Neuronal stem cell (in vitro differentiated cells): ENCODE measurements at regions not wholly inside any gene's neighbourhood (a gene's known extent, or its start where the extent isn't known, plus 50 kb on each side); places are given as distances from the start of the nearest gene placed in this dataset.

Experiments
- DNase-seq: peaks from one replicate; pipeline ENCODE4 v3.0.0-alpha.2; 2013; ENCODE audit warnings: low spot score
- H2AFZ ChIP-seq: one replicate; pipeline ENCODE4 v1.6.1; 2013; ENCODE audit warnings: mild to moderate bottlenecking, low read length, inconsistent platforms
- H2AK5ac ChIP-seq: 2 replicates; pipeline ENCODE4 v1.6.1; 2013; ENCODE audit warnings: low read depth, mild to moderate bottlenecking, inconsistent platforms, low read length, moderate library complexity, mixed read lengths
- H2BK120ac ChIP-seq: 2 replicates; pipeline ENCODE4 v1.6.1; 2013; ENCODE audit warnings: low read depth, mild to moderate bottlenecking, inconsistent platforms, low read length, moderate library complexity, mixed read lengths
- H2BK12ac ChIP-seq: one replicate; pipeline ENCODE4 v1.6.1; 2013; ENCODE audit warnings: low read length, inconsistent platforms
- H2BK15ac ChIP-seq: 2 replicates; pipeline ENCODE4 v1.6.1; 2013; ENCODE audit warnings: mild to moderate bottlenecking, low read length, inconsistent platforms, mixed read lengths
- H2BK5ac ChIP-seq: one replicate; pipeline ENCODE4 v1.6.1; 2013; ENCODE audit warnings: inconsistent platforms, mild to moderate bottlenecking, low read length, moderate library complexity
- H3K14ac ChIP-seq: one replicate; pipeline ENCODE4 v1.6.1; 2013; ENCODE audit warnings: low read length, inconsistent platforms
- H3K18ac ChIP-seq: 2 replicates; pipeline ENCODE4 v1.6.1; 2013; ENCODE audit warnings: low read length, inconsistent platforms
- H3K23ac ChIP-seq: 2 replicates; pipeline ENCODE4 v1.6.1; 2013; ENCODE audit warnings: low read depth, mild to moderate bottlenecking, mixed read lengths, low read length, inconsistent platforms; ENCODE audit not compliant: poor library complexity
- H3K27ac ChIP-seq: replicated peaks from 3 replicates; pipeline ENCODE4 v1.5.1; 2013; ENCODE audit warnings: low read length, inconsistent platforms
- H3K27me3 ChIP-seq, 3 experiments: 2 replicates each; pipeline ENCODE4 v1.6.1; 2013; ENCODE audit warnings: low read length in 3 of 3, mild to moderate bottlenecking in 2 of 3, inconsistent platforms in 1 of 3, low read depth in 1 of 3, mixed read lengths in 1 of 3, moderate library complexity in 1 of 3; ENCODE audit not compliant: control insufficient read depth in 3 of 3, insufficient read depth in 3 of 3
- H3K36me3 ChIP-seq, 2 donors: replicated peaks in 1 of 2; 2 replicates each; pipeline ENCODE4 v1.6.1; 2013; ENCODE audit warnings: low read length in 2 of 2; ENCODE audit not compliant: control insufficient read depth in 2 of 2, insufficient read depth in 2 of 2
- H3K4ac ChIP-seq: 2 replicates; pipeline ENCODE4 v1.6.1; 2013; ENCODE audit warnings: inconsistent platforms, mild to moderate bottlenecking, low read length, moderate library complexity
- H3K4me1 ChIP-seq, 2 donors: 1 replicate in 1 of 2; 2 replicates in 1 of 2; pipeline ENCODE4 v1.6.1; 2013; ENCODE audit warnings: low read length in 2 of 2, low read depth in 1 of 2; ENCODE audit not compliant: control insufficient read depth in 2 of 2, insufficient read depth in 1 of 2
- H3K4me2 ChIP-seq: one replicate; pipeline ENCODE4 v1.6.1; 2013; ENCODE audit warnings: mild to moderate bottlenecking, low read length, inconsistent platforms; ENCODE audit not compliant: insufficient read depth, poor library complexity, severe bottlenecking
- H3K4me3 ChIP-seq, 2 donors: 2 replicates each; pipeline ENCODE4 v1.5.1; 2013; ENCODE audit warnings: low read length in 2 of 2, mild to moderate bottlenecking in 2 of 2, inconsistent platforms in 1 of 2, moderate library complexity in 1 of 2
- H3K79me1 ChIP-seq: one replicate; pipeline ENCODE4 v1.6.1; 2013; ENCODE audit warnings: low read depth, mild to moderate bottlenecking, inconsistent platforms, low read length, moderate library complexity
- H3K9ac ChIP-seq: one replicate; pipeline ENCODE4 v1.6.1; 2013; ENCODE audit warnings: mild to moderate bottlenecking, low read depth, low read length, inconsistent platforms; ENCODE audit not compliant: poor library complexity
- H3K9me3 ChIP-seq, 2 donors: replicated peaks in 1 of 2; 2 replicates each; pipeline versions ENCODE3 to v1.6.1; 2013; ENCODE audit warnings: low read length in 2 of 2, mild to moderate bottlenecking in 2 of 2, inconsistent platforms in 1 of 2, low read depth in 1 of 2, mixed read lengths in 1 of 2, moderate library complexity in 1 of 2; ENCODE audit not compliant: control insufficient read depth in 2 of 2, insufficient read depth in 1 of 2
- H4K8ac ChIP-seq: one replicate; pipeline ENCODE4 v1.6.1; 2013; ENCODE audit warnings: low read depth, mild to moderate bottlenecking, inconsistent platforms, low read length, moderate library complexity
- H4K91ac ChIP-seq: one replicate; pipeline ENCODE4 v1.6.1; 2013; ENCODE audit warnings: low read length, low read depth, mild to moderate bottlenecking, inconsistent platforms; ENCODE audit not compliant: poor library complexity
- WGBS, 2 donors: extraction: QIAGEN DNeasy Blood & Tissue Kit; methylation state at CpG; one replicate each; pipeline ENCODE4 v1.1.7; 2013; ENCODE audit warnings: missing lambda C conversion rate in 2 of 2, mixed read lengths in 1 of 2; ENCODE audit not compliant: insufficient read length in 2 of 2, insufficient replicate concordance in 1 of 2; ENCODE audit errors: extremely low coverage in 2 of 2; 5-methylcytosine and 5-hydroxymethylcytosine counted together

DNA sequence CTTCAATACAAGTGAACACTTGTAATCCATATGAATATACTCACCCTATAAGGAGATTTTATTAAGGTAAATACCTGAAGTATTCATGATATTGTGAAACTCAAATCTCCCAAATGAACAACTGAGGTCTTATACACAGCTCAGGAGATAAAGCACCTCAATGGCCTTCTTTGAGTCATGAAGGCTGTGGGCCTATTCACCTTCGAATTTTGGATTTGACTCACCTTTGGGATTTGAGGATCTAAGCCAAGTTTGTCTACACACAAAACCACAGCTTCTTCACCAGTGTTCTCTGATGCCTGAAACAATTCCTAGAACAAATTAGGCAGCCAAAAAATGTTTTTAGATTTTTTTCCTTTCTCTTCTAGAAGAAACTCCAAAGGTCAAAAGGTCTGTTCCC is 194.1 kb downstream of the NUAK1 start:
- Histone ChIP-seq H3K27me3 (no peaks in the 10 kb centered on the region), H3K79me1 (no peaks in the 10 kb centered on the region), H3K18ac (no peak overlapping the region), H3K23ac (no peak overlapping the region), H4K8ac (no peak overlapping the region), H3K4me3 (no peak overlapping the region), H3K4ac (no peak overlapping the region), H2BK120ac (no peak overlapping the region), H3K9me3 (peaks cover 0 to 10% of the 10 kb centered on the region in 2 donors), H2AFZ (no peak overlapping the region), H3K27ac (no peak overlapping the region), H3K4me2 (no peak overlapping the region), H3K36me3 (no peaks in the 10 kb centered on the region), H2BK12ac (no peak overlapping the region), H3K14ac (no peak overlapping the region), H2BK5ac (no peak overlapping the region), H3K9ac (no peak overlapping the region), H4K91ac (no peak overlapping the region), H2AK5ac (no peak overlapping the region), H3K4me1 (no peaks in the 10 kb centered on the region), H2BK15ac (no peak overlapping the region)
- DNase-seq: no peak
- no CpG with 5 or more reads among the region's 1 CpG for WGBS, 2 donors

DNA sequence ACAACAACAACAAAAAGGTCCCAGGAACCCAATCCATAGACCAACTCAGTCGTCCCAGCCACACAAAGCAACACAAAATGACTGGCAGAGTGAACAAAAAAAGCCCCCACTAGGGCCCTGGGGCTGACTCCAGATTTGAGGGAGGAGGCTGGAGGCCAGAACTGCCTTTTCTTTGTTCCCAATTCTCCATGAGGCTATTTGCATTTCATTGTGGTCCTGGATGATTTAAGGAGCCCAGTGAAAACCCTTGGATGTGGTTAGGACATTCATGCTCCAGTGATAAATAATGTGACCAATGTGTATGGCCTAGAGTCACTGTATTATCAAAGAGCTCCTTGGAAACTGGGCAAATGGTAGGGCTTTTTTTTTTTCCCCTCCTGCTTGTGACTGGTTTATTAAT is 192.9 kb downstream of the NUAK1 start:
- peak overlapping the region; percentile 51 for H2AFZ ChIP-seq
- no peak overlapping the region for H2AK5ac ChIP-seq
- no peak for DNase-seq
- H4K91ac ChIP-seq: no peak overlapping the region
- no peak overlapping the region for H3K18ac ChIP-seq
- H2BK5ac ChIP-seq: no peak overlapping the region
- no peak overlapping the region for H3K4me2 ChIP-seq
- H2BK120ac ChIP-seq: no peak overlapping the region
- H3K27me3 ChIP-seq: no peaks in the 10 kb centered on the region
- no peak overlapping the region for H3K14ac ChIP-seq
- H3K23ac ChIP-seq: no peak overlapping the region
- no peak overlapping the region for H4K8ac ChIP-seq
- no peak overlapping the region for H3K27ac ChIP-seq
- WGBS, 2 donors: no CpG with 5 or more reads among the region's 1 CpG
- H2BK15ac ChIP-seq: no peak overlapping the region
- no peak overlapping the region for H3K9ac ChIP-seq
- H3K79me1 ChIP-seq: no peaks in the 10 kb centered on the region
- H3K9me3 ChIP-seq: peaks cover 0 to 10% of the 10 kb centered on the region in 2 donors
- H3K4ac ChIP-seq: no peak overlapping the region
- H3K4me3 ChIP-seq: no peak overlapping the region
- no peak overlapping the region for H2BK12ac ChIP-seq
- H3K36me3 ChIP-seq: no peaks in the 10 kb centered on the region
- H3K4me1 ChIP-seq: no peaks in the 10 kb centered on the region

DNA sequence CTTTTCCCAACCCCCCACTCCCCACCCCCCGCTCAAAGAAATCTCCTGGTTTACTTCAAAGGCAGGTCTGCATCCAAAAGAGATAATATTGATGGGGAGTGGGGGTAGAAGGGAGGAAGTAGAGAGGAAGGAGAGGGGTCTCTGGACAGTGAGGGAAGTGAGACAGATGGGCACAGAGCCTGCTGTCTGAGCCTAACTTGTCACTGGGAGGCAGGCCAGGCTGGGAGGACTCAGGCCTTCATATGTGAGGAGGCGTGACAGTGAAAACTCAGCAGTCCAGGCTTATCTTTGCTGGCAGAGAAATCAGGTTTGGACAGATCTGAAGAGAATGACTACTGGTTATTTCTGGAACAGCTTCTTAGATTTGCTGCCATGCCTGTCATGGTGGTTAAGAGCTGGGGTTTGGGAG is 192.3 kb downstream of the NUAK1 start:
- Histone ChIP-seq H4K8ac (no peak overlapping the region), H3K4me2 (no peak overlapping the region), H4K91ac (no peak overlapping the region), H3K9me3 (peaks cover 0 to 10% of the 10 kb centered on the region in 2 donors), H2BK12ac (no peak overlapping the region), H3K79me1 (no peaks in the 10 kb centered on the region), H3K23ac (no peak overlapping the region), H2AK5ac (no peak overlapping the region), H2BK5ac (no peak overlapping the region), H3K27ac (no peak overlapping the region), H3K18ac (peak overlapping the region; percentile 73), H3K4ac (no peak overlapping the region), H3K4me1 (no peaks in the 10 kb centered on the region), H2BK15ac (no peak overlapping the region), H2AFZ (no peak overlapping the region), H3K36me3 (no peaks in the 10 kb centered on the region), H2BK120ac (no peak overlapping the region), H3K9ac (no peak overlapping the region), H3K4me3 (no peak overlapping the region), H3K14ac (no peak overlapping the region), H3K27me3 (no peaks in the 10 kb centered on the region)
- no CpG with 5 or more reads among the region's 2 CpGs for WGBS, 2 donors
- DNase-seq: no peak

DNA sequence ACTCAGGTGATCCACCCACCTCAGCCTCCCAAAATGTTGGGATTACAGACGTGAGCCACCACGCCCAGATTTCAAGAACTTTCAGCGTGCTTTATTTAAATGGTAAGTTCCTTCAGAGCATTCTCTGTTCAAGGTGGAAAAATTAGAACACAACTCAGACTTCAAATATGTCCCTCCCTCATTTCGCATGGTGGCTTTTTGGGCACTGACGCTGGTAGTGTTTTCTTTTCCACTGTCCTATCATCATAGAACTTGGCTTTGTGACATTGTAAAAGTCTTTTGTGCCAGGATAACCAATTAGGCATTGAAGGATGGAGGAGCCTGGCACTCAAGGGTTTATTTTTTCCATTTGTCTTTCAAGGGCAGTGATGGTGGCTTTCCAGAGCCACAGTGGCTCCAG is 190.8 kb downstream of the NUAK1 start:
- H3K18ac ChIP-seq: no peak overlapping the region
- H4K91ac ChIP-seq: no peak overlapping the region
- no peak overlapping the region for H4K8ac ChIP-seq
- no peaks in the 10 kb centered on the region for H3K36me3 ChIP-seq
- no peaks in the 10 kb centered on the region for H3K79me1 ChIP-seq
- H2BK5ac ChIP-seq: no peak overlapping the region
- no peak overlapping the region for H3K27ac ChIP-seq
- no peaks in the 10 kb centered on the region for H3K27me3 ChIP-seq
- H3K9ac ChIP-seq: no peak overlapping the region
- H3K4ac ChIP-seq: no peak overlapping the region
- H2BK15ac ChIP-seq: no peak overlapping the region
- no peak overlapping the region for H3K14ac ChIP-seq
- H2AFZ ChIP-seq: no peak overlapping the region
- H2BK12ac ChIP-seq: no peak overlapping the region
- H3K4me3 ChIP-seq: no peak overlapping the region
- H3K4me2 ChIP-seq: no peak overlapping the region
- H2BK120ac ChIP-seq: no peak overlapping the region
- WGBS, 2 donors: no CpG with 5 or more reads among the region's 5 CpGs
- no peak overlapping the region for H3K23ac ChIP-seq
- no peak overlapping the region for H2AK5ac ChIP-seq
- H3K4me1 ChIP-seq: no peaks in the 10 kb centered on the region
- DNase-seq: no peak
- H3K9me3 ChIP-seq: peaks cover 0 to 10% of the 10 kb centered on the region in 2 donors
